ENCODE measurements at regions not wholly inside any gene's neighbourhood (a gene's known extent, or its start where the extent isn't known, plus 50 kb on each side); places are given as distances from the start of the nearest gene placed in this dataset.
"Not testable (repeated sequence)": the region's sequence is repeated elsewhere in the genome, so short reads cannot be mapped to it uniquely, and the experiment has no call there.

- intact Hi-C loops (cut with DNase I), result no loop called here
- no peak for DNase-seq (ENCODE audit: low spot score)
Measured at GRCh38 chr6:27694547-27694874, 217.7 kb downstream of the OR2B2 start.

- no peak for DNase-seq (ENCODE audit: low spot score)
- intact Hi-C loops (cut with DNase I), result no loop called here
Measured at GRCh38 chr6:27693766-27694546, 218.2 kb downstream of the OR2B2 start.

GRCh38 chr6:27692133-27692532 is 219.2 kb upstream of the ZNF184 start:
- not testable (repeated sequence) for DNase-seq (ENCODE audit: low spot score)

DNA sequence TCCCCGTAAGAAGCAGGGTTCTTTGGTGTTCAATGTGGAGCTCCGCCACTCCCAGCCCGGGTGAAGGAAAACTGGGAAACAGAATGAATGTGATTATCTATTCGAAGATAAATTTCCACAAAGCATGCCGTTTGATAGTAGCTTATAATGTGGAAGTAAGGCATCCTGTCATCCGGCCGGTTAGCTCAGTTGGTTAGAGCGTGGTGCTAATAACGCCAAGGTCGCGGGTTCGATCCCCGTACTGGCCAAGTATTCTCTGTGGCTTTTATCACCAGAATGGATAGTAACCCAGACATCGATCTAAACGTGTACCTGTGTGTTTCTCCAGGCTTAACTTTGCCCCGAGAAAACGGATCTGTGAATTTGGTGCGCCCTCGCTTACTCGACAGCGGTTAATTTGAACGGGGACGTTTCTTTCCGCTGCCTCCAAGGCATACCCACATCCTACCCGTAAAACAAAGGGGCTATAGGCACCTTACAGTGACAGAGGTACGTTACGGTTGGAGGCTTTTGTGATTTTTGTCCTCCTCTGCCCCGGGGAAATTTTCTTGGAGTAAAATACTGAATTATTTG is 215.2 kb upstream of the ZNF184 start:
- intact Hi-C loops (cut with DNase I), result no loop called here
- DNase-seq (ENCODE audit: low spot score), result peak; percentile 87

More at GRCh38 chr6:27692133-27692532, 219.2 kb upstream of the ZNF184 start:
- intact Hi-C loops (cut with DNase I), result not testable (repeated sequence)

DNA sequence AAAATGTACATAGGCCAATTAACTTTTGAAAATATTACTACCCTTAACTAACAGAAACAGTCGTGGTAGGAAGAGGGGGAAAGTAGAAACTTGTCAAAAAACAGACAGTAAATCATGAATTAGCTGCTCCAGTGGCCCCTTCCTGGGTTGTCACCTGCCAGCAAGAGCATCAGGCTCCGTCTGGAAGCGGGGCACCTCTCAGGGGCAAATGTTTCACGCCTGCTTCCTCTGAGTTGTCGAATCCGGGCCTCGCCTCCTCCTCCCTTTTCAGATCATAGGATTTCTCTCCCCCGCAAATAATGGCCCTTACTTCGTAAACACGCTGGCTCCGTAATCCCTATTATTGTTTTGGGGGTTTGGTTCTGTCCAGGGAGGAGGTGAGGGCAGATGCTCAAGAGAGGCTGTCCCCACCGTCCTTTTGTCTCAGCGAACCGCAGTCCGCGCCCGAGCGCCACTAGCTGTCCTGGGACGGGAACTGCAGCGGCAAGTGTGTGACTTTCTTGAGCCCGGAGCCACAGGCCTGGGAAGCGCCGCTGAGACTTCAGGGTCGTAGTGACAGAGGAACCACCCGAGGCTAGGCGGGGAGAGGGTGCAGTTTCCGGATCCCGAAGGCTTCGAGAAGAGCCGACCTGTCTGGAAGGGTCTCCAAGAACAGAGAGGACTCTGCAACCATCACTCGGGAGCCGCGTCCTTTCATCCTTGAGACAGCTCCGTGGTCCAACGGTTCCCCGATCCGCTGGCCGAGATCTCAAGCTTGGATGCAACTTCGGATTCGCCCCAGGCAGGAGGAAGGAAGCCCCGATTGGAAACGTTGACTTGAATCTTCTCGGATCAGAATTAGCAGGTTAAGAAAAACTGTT is 214.5 kb upstream of the ZNF184 start:
- DNase-seq (ENCODE audit: low spot score), result peak; percentile 91
- intact Hi-C loops (cut with DNase I), result no loop called here

DNA sequence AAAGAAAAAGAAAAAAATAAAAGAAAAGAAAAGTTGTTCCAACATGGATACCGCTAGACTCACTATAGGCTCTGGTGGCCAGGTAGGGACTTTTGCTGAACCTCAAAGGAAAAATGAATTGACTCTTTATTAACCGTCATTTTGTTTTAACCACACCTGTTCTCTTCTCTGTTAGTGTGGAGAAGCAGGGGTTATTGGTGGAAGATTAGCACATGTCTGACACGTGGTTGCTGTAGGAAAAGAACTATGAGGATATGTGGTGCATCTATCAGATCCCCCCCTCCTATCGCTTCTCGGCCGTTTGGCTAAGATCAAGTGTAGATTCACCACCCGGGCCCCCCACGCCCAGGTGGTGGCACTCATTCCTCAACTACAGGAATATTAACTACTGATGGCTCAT is 212.4 kb upstream of the ZNF184 start:
- no peak for DNase-seq (ENCODE audit: low spot score)
- intact Hi-C loops (cut with DNase I), result no loop called here

DNA sequence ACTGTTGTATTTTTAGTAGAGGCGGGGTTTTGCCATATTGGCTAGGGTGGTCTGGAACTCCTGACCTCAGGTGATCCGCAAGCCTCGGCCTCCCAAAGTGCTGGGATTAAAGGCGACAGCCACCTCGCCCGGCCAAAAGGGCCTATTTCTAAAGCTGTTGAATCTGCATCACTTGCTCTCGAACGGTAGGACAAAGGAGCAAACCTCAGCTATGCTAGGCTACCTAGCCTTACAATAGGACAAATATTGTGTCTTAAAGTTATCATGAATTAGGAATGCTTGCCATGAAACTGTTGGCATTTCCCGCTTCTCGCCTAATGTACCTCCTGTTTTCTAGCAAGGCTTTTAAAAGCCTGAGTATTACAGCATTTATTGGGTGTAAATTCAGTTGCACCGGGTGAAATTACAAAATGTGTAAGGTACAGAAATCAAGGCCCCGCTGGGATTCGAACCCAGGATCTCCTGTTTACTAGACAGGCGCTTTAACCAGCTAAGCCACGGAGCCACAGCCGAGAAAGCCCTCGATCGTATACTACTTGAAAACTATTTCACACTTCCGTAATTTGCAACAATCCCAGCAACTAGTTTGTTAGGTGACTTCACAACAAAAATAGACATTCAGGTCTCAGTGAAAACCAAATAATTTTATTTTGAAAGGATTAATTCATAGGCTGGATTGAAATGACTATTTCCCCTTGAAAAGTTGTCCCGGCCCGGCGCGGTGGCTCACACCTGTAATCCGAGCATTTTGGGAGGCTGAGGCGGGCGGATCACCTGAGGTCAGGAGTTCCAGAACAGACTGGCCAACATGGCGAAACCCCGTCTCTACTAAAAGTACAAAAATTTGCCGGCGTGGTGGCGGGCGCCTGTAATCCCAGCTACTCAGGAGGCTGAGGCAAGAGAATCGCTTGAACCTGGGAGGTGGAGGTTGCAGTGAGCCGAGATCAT is 211.6 kb upstream of the ZNF184 start:
- no peak for DNase-seq (ENCODE audit: low spot score)
- intact Hi-C loops (cut with DNase I), result no loop called here

DNA sequence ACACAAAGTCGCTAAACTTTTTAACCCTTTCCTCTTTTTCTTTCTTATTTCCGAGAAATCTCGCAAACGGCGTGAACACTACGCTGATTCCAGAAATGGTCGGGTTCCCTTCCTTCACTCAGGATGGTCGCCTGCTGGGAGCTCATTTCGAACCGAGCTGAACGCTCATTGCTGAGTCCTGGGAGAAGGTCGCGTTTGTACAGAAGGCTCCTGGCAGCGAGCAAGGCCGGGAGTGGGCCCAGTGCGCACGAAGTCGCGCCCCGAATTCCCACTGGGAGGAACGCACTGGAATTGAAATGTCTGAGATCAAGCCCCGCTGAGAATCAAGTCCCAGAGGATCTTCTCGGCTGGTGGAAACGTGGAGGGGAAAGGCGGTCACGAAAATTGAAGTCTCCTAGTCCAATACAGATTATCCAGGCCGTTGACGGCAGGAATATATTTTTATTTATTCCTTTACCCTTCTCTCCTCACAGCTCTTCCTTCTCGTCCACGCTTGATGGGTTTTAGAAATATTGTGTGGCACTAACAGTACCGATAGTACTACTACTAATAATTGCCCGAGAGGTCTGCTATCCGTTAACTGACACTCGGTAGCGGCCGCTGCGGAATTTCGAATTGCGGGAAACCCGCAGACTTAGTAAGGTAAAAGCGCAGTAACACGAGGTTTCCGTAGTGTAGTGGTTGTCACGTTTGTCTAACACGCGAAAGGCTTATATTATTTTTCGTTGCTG is 207.2 kb upstream of the ZNF184 start:
- intact Hi-C loops (cut with DNase I), result no loop called here
- DNase-seq (ENCODE audit: low spot score), result no peak

DNA sequence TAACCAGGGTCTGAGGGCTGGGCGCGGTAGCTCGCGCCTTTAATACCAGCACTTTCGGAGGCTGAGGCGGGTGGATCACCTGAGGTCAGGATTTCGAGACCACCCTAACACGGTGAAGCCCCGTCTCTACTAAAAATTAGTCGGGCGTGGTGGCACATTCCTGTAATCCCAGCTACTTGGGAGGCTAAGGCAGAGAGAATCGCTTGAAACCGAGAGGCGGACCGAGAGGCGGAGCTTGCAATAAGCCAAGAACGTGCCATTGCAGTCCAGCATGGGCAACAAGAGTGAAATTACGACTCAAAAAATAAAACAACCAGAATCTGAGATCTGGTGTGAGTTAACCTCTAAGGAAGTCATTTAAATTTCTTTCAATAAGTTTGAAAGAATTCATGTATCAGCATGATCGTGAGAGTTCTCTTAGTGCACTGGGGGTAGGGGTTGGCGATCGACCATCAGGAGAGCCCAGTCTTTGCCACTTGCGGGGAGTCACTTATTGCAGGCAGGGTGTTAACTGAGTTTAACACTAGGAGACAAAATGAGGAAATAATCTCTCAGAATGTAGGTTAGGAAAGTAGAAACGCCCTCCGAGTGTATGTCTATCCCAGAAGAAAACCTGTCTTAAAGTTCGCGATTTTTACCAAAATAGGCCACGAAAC is 206.5 kb upstream of the ZNF184 start:
- no peak for DNase-seq (ENCODE audit: low spot score)
- intact Hi-C loops (cut with DNase I), result no loop called here

DNA sequence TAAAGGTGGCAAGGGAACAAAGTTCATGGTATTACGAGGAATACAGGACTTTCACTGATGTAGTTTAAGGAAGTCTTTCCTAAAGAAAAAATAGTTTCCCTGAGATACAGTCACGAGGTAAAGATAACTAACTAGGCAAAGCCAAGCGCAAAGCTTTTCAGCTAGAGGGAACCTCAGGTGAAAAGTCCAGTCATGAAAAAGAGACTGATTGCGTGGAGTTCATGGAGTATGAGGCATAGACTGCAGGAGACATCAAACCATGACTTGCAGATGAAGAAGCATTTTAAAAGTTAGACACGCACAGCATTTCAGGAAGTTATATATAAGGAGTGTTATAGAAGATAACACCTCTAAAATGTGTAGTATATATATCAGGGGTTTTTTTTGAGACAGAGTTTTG is 205.6 kb upstream of the ZNF184 start:
- intact Hi-C loops (cut with DNase I), result no loop called here
- no peak for DNase-seq (ENCODE audit: low spot score)

GRCh38 chr6:27674882-27675281 is 202.0 kb upstream of the ZNF184 start:
- intact Hi-C loops (cut with DNase I), result no loop called here

GRCh38 chr6:27672113-27672799 is 199.4 kb upstream of the ZNF184 start:
- no peak for DNase-seq (ENCODE audit: low spot score)
- intact Hi-C loops (cut with DNase I), result no loop called here

More at GRCh38 chr6:27674882-27675281, 202.0 kb upstream of the ZNF184 start:
- no peak for DNase-seq (ENCODE audit: low spot score)

DNA sequence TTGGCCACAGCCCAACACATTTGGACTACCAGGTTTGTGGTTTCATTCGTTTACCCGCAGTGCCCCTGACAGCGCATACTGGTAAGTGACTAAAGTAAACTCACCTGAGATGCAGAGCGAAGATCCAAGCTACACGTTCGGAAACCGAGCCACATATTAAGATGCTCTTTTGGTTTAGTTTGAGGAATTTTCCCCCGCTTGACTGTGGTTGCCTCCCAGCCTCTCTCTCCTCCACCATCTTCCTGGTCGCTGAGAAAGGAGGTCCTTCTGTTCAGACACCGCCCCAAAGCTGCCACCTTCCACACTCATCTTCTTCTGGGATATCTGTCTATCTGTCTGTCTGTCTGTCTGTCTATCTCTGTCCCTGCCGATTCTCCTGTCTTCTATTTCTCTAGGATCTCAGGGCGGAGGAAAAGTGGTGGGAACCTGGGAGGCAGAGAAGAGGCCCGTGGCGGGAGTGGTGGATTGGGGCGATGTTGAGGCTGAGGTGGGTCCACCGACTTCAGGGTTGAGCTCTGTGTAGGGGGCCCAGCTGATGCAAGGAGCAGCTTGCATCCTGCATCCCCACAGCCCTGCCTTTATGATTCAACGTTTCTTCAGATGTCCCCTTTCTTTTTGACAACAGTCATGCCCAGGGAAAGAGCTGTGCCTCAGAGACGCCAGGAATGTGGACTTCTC is 196.9 kb upstream of the ZNF184 start:
- DNase-seq (ENCODE audit: low spot score), result no peak

DNA sequence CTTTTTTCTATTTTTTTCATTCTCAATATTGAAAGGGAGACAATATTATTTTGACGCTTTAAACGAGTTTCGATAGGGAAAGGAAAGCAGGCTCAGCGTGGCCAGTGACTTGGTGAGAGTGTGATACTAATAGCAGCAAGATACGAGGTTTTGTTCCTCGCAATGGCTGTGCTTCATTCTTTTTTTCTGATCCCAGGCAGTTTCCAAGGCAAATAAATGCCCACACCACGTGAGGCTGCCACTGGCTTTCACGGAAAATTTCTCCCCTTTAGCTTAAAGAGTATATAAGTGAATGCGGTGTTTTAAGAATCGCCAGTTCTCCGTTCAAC is 196.4 kb upstream of the ZNF184 start:
- DNase-seq (ENCODE audit: low spot score), result no peak
- intact Hi-C loops (cut with DNase I), result no loop called here

More for the DNA sequence above, 196.9 kb upstream of the ZNF184 start:
- intact Hi-C loops (cut with DNase I), result no loop called here

DNA sequence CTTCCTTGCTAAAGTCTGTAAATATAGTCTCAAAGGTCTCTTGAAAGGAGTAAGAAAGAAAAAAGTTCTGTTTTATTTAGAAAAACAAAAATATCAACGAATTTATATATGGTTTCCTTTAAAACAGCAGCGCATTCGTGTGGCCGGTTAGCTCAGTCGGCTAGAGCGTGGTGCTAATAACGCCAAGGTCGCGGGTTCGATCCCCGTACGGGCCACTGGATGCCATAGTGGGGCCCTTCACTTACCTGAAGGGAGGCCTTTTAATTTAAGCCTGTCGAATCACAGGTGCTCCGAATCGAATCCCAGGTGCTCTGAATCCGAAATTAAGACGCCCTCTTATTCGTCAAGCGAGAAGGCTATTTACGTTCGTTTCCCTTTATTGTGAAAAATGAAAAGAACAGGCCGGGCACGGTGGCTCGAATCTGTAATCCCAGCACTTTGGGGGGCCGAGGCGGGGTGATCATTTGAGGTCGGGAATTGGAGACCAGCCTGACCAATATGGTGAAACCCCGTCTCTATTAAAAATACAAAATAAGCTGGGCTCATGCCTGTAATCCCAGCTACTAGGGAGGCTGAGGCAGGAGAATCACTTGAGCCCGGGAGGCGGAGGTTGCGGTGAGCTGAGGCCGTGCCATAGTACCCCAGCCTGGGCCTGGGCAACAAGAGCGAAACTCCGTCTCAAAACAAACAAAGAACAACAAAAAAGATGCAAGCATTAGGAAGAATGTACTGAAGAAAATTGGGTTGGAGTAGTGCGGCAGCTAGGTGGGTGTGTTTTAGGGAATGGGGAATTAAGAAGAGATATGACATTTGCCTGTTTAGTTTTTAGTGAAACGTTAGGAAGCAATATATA is 195.8 kb upstream of the ZNF184 start:
- intact Hi-C loops (cut with DNase I), result no loop called here
- no peak for DNase-seq (ENCODE audit: low spot score)
